ENCODE measurements at regions not wholly inside any gene's neighbourhood (a gene's known extent, or its start where the extent isn't known, plus 50 kb on each side); places are given as distances from the start of the nearest gene placed in this dataset.

DNA sequence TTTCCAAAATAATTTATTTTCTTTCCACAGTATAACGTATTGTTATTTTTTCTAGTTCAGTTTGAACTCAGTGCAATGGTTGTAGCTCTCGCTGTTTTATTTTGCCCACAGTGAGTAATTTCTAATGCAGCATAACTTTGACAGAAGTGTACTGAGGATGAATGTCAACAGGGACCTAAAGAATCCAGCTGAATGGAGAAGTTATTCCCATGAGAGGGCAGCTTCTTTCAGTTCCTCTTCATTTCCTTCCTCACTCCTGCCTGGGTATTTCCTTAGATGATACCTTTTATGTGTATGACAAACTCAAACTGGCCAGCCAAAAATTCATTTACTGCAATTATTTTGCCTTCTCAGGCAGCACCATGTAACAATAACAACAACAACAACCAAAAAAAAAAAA, 1223.1 kb upstream of the ZEB2 start:
- TF ChIP-seq CTCF (IDR thresholded peaks at IDR 0.05) (no peak), EZH2 (IDR thresholded peaks at IDR 0.05; ENCODE audit: borderline replicate concordance, insufficient read depth, low read depth, low read length, poor library complexity, severe bottlenecking) (no peak)
